Tibial artery (tissue), 4 donors: ENCODE measurements at regions not wholly inside any gene's neighbourhood (a gene's known extent, or its start where the extent isn't known, plus 50 kb on each side); places are given as distances from the start of the nearest gene placed in this dataset.
"Not testable (repeated sequence)": the region's sequence is repeated elsewhere in the genome, so short reads cannot be mapped to it uniquely, and the experiment has no call there.

ENCODE experiments used
- DNase-seq, 2 donors: peaks; one replicate each; pipeline ENCODE4 v3.0.0-alpha.2; 2019
- H3K27ac ChIP-seq, 2 donors: fragments of 200-600 bp; sonication (generic) in 1 of 2; 1 replicate in 1 of 2; 2 replicates in 1 of 2; pipeline ENCODE4 v1.5.1; 2018 to 2019; ENCODE audit warnings: mild to moderate bottlenecking in 1 of 2
- H3K27me3 ChIP-seq, 2 donors: fragments of 200-600 bp; sonication (generic) in 1 of 2; one replicate each; pipeline versions ENCODE4 v1.5.1 to v1.6.0; 2016 to 2019
- H3K36me3 ChIP-seq, 3 donors: fragments of 200-600 bp; sonication (generic) in 2 of 3; one replicate each; pipeline ENCODE4 v1.5.1; 2016 to 2019; ENCODE audit warnings: mild to moderate bottlenecking in 2 of 3
- H3K4me1 ChIP-seq, 4 donors: fragments of 200-600 bp; sonication (generic) in 2 of 4; 1 replicate in 3 of 4; 2 replicates in 1 of 4; pipeline ENCODE4 v1.5.1; 2016 to 2019
- H3K4me3 ChIP-seq, 2 donors: fragments of 200-600 bp; sonication (generic) in 1 of 2; 1 replicate in 1 of 2; 2 replicates in 1 of 2; pipeline ENCODE4 v1.5.1; 2018 to 2019; ENCODE audit warnings: mild to moderate bottlenecking in 2 of 2
- H3K9me3 ChIP-seq, 3 donors: fragments of 200-600 bp; sonication (generic) in 1 of 3; one replicate each; pipeline ENCODE4 v1.5.1; 2016 to 2019
- intact Hi-C: fragments of 100-400 bp; cut with DNase I; formaldehyde crosslinking; loops from one replicate; pipeline ENCODE4 v1.15.0; 2023; ENCODE audit warnings: low total_unique reads
- TF ChIP-seq, protein P1 (sequence below), 2 experiments: fragments of 200-600 bp in 1 of 2; fragments of 450-650 bp in 1 of 2; IDR thresholded peaks; one replicate each; pipeline ENCODE4 v1.5.1; 2017 to 2019; ENCODE audit warnings: antibody characterized with exemption in 2 of 2, mild to moderate bottlenecking in 1 of 2, moderate library complexity in 1 of 2

GRCh38 chr2:220753486-220753885 is 818.6 kb downstream of the EPHA4 start:
- no peaks in the 10 kb centered on the region for H3K36me3 ChIP-seq
- H3K4me3 ChIP-seq: no peak overlapping the region
- TF ChIP-seq, protein P1, sequence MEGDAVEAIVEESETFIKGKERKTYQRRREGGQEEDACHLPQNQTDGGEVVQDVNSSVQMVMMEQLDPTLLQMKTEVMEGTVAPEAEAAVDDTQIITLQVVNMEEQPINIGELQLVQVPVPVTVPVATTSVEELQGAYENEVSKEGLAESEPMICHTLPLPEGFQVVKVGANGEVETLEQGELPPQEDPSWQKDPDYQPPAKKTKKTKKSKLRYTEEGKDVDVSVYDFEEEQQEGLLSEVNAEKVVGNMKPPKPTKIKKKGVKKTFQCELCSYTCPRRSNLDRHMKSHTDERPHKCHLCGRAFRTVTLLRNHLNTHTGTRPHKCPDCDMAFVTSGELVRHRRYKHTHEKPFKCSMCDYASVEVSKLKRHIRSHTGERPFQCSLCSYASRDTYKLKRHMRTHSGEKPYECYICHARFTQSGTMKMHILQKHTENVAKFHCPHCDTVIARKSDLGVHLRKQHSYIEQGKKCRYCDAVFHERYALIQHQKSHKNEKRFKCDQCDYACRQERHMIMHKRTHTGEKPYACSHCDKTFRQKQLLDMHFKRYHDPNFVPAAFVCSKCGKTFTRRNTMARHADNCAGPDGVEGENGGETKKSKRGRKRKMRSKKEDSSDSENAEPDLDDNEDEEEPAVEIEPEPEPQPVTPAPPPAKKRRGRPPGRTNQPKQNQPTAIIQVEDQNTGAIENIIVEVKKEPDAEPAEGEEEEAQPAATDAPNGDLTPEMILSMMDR (IDR thresholded peaks at IDR 0.05): no peak
- no peak overlapping the region for H3K27ac ChIP-seq
- no peaks in the 10 kb centered on the region for H3K4me1 ChIP-seq
- no peaks in the 10 kb centered on the region for H3K27me3 ChIP-seq
- DNase-seq: no peak
- H3K9me3 ChIP-seq: no peaks in the 10 kb centered on the region
- intact Hi-C loops: no loop called here

DNA sequence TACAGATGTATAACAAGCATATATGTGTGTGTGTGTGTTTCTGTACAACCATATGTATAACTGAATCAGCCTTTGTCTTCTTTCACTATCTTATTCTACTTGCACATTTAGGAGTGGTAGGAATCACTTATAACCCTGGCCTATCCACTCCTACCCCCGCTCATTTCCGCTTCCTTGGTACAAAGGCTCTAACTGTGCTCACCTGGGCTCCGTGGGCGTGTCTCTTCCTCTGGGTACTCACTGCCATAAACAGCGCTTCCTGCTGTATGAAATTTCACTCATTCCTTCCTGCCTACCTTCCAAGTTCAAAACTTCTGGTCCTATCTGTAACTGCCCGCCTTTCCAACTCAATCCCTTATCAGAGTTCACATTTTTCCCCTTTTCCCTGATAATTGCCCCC is 815.5 kb downstream of the EPHA4 start:
- no peak for DNase-seq
- H3K36me3 ChIP-seq: no peaks in the 10 kb centered on the region
- no peaks in the 10 kb centered on the region for H3K4me1 ChIP-seq
- TF ChIP-seq, protein P1 (IDR thresholded peaks at IDR 0.05): no peak
- H3K27ac ChIP-seq: no peak overlapping the region
- no peaks in the 10 kb centered on the region for H3K27me3 ChIP-seq
- intact Hi-C loops: no loop called here
- H3K9me3 ChIP-seq: no peaks in the 10 kb centered on the region
- H3K4me3 ChIP-seq: no peak overlapping the region

GRCh38 chr2:220758376-220758775 is 813.7 kb downstream of the EPHA4 start:
- DNase-seq, H3K27me3 ChIP-seq, H3K36me3 ChIP-seq, H3K4me3 ChIP-seq, H3K27ac ChIP-seq, intact Hi-C loops, H3K9me3 ChIP-seq, H3K4me1 ChIP-seq: not testable (repeated sequence)

DNA sequence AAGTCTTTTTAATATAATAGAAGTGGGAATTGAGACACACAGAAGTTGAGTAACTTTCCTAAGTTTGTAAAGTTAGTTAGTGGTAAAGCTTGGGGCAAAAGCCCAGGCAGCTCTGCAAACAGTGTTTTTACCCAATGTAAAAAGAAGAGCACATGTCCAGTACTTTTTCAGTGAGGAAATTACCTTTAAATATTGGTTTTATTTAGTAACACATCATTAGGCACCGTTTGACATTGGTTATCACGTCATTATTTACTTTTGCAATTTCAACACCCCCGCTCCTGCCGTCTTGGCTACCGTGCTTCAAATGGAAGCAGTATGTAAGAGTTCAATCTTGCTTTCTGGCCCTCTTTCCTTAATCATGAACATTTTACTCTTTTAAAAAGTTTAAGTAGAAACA is 807.9 kb downstream of the EPHA4 start:
- TF ChIP-seq, protein P1 (IDR thresholded peaks at IDR 0.05): no peak
- DNase-seq: no peak
- H3K4me3 ChIP-seq: no peak overlapping the region
- H3K27ac ChIP-seq: no peak overlapping the region
- H3K4me1 ChIP-seq: no peaks in the 10 kb centered on the region
- H3K36me3 ChIP-seq: no peaks in the 10 kb centered on the region
- H3K9me3 ChIP-seq: no peaks in the 10 kb centered on the region
- no peaks in the 10 kb centered on the region for H3K27me3 ChIP-seq
- intact Hi-C loops: no loop called here

DNA sequence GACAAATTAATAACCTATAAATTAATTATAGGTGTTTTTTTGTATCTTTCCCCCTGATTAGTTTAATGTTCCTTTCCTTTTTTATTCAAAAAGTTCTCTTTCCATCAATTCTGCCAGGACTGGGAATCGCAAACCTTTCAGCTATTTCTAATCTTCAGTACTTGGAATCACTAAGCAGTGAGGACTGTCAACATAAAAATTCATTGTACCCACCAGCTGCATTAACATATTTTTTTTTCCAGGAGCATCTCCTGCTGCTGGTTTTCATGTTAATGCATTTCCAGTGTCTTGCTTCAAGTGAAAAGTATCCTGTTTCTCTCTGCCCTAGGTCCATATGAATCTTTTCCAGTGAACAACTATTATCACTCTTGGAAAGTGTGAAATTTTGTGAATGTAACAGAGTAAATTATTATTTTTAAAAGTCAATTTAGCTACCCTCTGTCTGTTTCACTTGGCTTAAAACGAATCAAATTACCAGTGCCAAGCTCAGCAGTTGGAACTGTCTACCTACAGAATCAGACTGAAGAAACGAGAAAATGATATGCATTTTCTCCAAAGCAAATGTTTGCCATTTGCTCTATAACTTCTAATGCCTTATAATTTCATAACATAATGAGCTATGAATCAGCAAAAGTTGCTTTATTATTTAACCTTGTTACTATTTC is 804.4 kb downstream of the EPHA4 start:
- intact Hi-C loops: no loop called here
- H3K27me3 ChIP-seq: no peaks in the 10 kb centered on the region
- no peak for DNase-seq
- no peak overlapping the region for H3K27ac ChIP-seq
- H3K4me1 ChIP-seq: no peaks in the 10 kb centered on the region
- no peaks in the 10 kb centered on the region for H3K9me3 ChIP-seq
- no peaks in the 10 kb centered on the region for H3K36me3 ChIP-seq
- no peak overlapping the region for H3K4me3 ChIP-seq
- TF ChIP-seq, protein P1 (IDR thresholded peaks at IDR 0.05): no peak

- H3K4me3 ChIP-seq: no peak overlapping the region
- H3K4me1 ChIP-seq: peaks cover 0 to 9% (median 3%) of the 10 kb centered on the region in 4 donors
- intact Hi-C loops: no loop called here
- no peaks in the 10 kb centered on the region for H3K36me3 ChIP-seq
- DNase-seq: no peak
- H3K27ac ChIP-seq: no peak overlapping the region
- no peaks in the 10 kb centered on the region for H3K27me3 ChIP-seq
- TF ChIP-seq, protein P1 (IDR thresholded peaks at IDR 0.05): no peak
- no peaks in the 10 kb centered on the region for H3K9me3 ChIP-seq
Measured at GRCh38 chr2:220775856-220776488, 796.1 kb downstream of the EPHA4 start.

GRCh38 chr2:220779076-220779475 is 793.0 kb downstream of the EPHA4 start:
- DNase-seq, H3K27ac ChIP-seq, H3K4me3 ChIP-seq, H3K9me3 ChIP-seq, H3K4me1 ChIP-seq, H3K36me3 ChIP-seq, H3K27me3 ChIP-seq, intact Hi-C loops: not testable (repeated sequence)
